ENCODE measurements at regions not wholly inside any gene's neighbourhood (a gene's known extent, or its start where the extent isn't known, plus 50 kb on each side); places are given as distances from the start of the nearest gene placed in this dataset.

DNA sequence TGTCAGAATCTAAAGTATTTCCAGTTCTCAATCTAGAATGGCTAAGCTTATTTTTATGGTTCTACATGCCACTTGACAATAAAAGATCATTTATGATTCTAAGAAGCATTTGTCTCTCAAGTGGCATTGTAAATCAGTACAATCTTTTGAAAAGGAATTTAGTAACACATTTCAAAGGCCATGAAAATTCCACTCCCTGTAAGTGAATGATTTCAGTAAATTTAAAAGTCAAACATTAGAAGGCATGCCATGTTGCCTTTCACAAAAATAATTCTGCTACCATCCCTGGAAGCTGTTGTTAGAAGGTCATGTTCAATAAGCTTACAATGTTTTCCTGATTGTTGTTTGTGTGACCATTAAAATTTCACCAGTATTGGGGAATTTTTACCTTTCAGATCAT is 142.9 kb downstream of the RPIA start:
- DNase-seq (ENCODE audit: low spot score), result no peak

- no peak for DNase-seq (ENCODE audit: low spot score)
Measured at GRCh38 chr2:88834866-88835265, 143.4 kb downstream of the RPIA start.

DNA sequence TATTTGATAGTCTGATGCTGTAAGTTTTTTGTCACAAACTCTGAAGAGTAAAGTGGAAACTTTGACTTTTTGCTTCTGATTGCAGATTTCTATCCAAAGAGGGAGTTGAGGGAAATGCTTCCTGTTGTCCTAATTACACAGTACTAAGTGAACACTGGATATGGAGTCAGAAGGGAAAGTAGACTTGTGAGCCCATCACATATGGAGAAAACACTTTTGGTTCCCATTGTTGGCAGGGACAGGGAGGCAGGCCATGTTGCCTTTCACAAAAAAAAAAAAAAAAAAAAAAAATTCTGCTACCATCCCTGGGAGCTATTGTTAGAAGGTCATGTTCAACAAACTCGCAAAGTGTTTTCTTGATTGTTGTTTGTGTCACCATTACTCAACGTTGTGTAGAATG is 144.3 kb downstream of the RPIA start:
- DNase-seq (ENCODE audit: low spot score), result no peak

DNA sequence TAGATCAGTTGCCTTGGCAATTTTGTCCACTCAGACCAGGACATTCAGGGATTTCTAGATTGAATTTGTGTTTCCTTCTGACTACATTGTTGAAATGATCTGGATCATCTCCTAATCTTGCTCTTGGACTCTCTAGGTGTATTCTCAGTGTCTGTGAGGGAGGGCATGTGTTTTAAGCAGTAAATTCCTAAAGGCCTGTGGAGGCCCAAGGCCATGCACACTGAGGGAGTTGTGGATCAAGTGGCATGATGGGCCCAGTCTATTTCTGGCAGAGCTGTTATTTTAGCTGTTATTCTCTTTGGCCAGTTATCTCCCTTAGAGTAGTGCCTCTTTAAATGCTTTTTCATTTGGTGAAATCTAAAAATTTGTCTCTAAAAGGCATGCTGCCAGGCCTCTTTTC is 144.9 kb downstream of the RPIA start:
- DNase-seq (ENCODE audit: low spot score), result no peak

DNA sequence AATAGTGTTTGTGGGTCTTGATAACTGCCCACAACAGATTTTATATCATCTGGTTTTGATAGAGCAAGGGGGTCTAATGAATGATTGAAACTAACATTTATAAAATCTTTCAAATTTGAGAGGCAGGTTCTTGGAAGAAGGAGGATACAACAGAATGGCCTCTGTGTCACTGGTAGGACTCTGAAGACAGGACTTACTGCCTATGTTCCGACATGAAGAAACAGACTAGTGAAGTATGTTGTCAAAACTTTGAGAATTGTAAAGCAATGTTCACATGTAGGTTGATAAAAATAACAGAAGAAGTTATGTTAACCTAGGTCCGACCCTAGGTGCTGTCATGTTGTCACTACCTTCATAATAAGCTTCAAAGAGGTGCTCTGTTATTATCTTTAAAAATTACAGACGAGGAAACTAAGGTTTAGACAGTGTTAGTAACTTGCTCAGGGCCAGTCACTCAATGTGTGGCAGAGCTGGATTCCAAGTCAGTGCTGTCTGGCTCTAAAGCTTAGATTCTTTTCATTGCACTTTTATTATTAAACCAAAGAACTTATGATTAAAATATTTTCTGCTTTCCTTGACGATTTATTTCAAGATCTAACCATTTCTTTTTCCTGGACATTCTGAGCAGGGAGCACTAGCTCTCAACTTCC is 146.2 kb downstream of the RPIA start:
- no peak for DNase-seq (ENCODE audit: low spot score)

- no peak for DNase-seq (ENCODE audit: low spot score)
Measured at GRCh38 chr2:88838165-88838635, 146.7 kb downstream of the RPIA start.

- DNase-seq (ENCODE audit: low spot score), result no peak
Measured at GRCh38 chr2:88841224-88841929, 149.9 kb downstream of the RPIA start.

GRCh38 chr2:88842656-88843460 is 151.4 kb downstream of the RPIA start:
- DNase-seq (ENCODE audit: low spot score), result no peak

- no peak for DNase-seq (ENCODE audit: low spot score)
Measured at GRCh38 chr2:88843651-88844050, 152.2 kb downstream of the RPIA start.

DNA sequence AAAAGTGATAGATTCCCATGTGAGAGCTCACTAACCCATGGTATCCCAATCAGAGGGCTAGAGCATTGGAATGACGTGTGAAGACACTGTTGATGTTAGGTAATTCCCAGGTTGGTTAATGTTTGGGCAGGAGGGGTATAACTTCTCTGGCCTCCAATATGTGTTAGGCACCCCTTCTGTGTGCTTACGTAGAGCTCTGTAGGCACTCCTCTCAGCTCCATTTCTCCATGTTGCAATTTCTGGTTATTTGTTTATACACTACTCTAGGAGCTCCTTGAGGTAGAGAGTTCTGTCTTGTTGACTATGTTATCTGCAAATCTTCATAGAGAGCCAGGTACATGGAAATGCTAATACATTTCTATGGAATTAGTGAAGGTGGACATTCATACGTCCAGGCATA is 153.5 kb downstream of the RPIA start:
- no peak for DNase-seq (ENCODE audit: low spot score)

- no peak for DNase-seq (ENCODE audit: low spot score)
Measured at GRCh38 chr2:88845772-88846661, 154.5 kb downstream of the RPIA start.

GRCh38 chr2:88852753-88853402 is 161.4 kb downstream of the RPIA start:
- DNase-seq (ENCODE audit: low spot score), result no peak

GRCh38 chr2:88853403-88853790 is 161.9 kb downstream of the RPIA start:
- DNase-seq (ENCODE audit: low spot score), result no peak

GRCh38 chr2:88854528-88854927 is 163.1 kb downstream of the RPIA start:
- no peak for DNase-seq (ENCODE audit: low spot score)

DNA sequence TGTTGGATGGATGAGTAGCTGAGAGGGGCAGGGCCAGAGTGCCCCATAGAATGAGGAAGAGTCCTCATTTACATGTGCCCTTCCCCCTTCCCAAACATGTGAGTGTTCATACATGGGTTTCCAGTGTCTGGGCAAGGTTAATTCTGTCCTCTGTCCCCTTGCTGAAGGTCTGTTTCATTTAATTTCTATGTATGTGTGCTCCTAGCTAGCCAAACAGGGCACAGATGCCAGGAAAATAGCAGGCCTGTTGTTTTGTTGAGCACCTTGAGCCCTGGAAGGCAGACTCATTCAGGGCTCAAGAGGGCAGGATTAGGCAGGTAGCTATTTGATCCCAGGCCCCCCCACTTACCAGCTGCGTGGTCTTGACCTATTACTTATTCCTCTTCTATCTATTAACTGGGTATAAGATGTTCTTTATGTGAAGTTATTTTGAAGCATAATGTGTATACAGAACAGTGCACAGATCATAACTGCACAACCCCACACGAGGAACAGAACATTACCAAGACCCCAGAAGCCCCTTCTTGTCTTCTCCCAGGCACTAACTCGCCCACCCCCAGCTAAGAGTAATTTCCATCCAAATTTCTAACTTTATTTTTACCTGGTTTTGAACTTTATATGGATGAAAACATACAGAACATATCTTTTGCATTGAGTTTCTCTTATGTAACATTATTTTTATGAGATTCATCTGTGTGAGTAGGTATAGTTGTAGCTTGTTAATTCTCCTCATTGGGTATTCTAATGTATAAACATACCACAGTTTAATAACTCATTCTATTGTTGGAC is 164.3 kb downstream of the RPIA start:
- no peak for DNase-seq (ENCODE audit: low spot score)

DNA sequence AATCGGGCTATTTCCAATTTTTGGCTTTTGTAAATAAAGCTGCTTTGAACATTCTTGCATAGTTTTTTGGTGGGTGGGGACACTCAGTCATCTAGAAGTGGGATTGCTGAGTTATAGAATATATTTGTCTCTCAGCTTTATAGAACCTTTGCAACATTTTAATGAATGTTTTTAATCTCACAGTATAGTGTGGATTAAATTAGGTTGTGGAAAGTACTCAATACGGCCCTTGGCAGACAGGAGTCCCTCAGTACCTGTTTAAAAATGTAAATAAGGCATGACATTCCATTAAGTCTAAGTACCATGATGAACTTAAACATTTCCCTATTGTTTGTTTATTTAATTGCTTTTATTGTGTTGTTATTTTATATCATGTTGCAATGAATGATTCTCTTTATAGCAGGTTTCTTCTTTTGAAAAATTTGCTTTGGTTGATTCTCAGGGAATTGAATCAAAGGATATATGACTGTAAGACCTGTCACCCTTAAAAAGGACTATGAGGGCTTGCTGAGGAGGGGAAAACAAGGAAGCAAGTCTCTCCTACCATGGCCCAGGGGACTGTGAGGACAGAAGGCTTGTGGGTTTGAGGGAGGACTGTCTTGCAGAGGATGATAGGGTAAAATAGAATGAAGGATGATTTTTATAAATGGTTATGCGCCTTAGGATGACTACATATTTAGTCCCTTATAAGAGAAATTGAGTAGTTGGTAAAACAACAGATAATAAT is 165.1 kb downstream of the RPIA start:
- no peak for DNase-seq (ENCODE audit: low spot score)

DNA sequence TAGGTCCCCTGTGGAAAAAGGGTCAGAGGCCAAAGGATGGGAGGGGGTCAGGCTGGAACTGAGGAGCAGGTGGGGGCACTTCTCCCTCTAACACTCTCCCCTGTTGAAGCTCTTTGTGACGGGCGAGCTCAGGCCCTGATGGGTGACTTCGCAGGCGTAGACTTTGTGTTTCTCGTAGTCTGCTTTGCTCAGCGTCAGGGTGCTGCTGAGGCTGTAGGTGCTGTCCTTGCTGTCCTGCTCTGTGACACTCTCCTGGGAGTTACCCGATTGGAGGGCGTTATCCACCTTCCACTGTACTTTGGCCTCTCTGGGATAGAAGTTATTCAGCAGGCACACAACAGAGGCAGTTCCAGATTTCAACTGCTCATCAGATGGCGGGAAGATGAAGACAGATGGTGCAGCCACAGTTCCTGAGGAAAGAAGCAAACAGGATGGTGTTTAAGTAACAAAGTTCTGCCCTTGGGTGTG is 165.8 kb downstream of the RPIA start:
- no peak for DNase-seq (ENCODE audit: low spot score)

GRCh38 chr2:88857951-88858411 is 166.5 kb downstream of the RPIA start:
- DNase-seq (ENCODE audit: low spot score), result no peak

- DNase-seq (ENCODE audit: low spot score), result no peak
Measured at GRCh38 chr2:88859461-88859860, 168.0 kb downstream of the RPIA start.
